ENCODE measurements at regions not wholly inside any gene's neighbourhood (a gene's known extent, or its start where the extent isn't known, plus 50 kb on each side); places are given as distances from the start of the nearest gene placed in this dataset.
"Not testable (repeated sequence)": the region's sequence is repeated elsewhere in the genome, so short reads cannot be mapped to it uniquely, and the experiment has no call there.

GRCh38 chr14:27305441-27305945, 707.7 kb upstream of the NOVA1 start:
- ChIA-PET CTCF (no interaction called here), POLR2A (no interaction called here)
- no peak overlapping the region for H3K4me3 ChIP-seq (ENCODE audit: low read depth, low read length)
- no peak overlapping the region for H3K27ac ChIP-seq (ENCODE audit: low read depth, low read length)
- peaks cover 23% of the 10 kb centered on the region for H3K9me3 ChIP-seq (ENCODE audit: control insufficient read depth, insufficient read depth, low read length)
- no peak for DNase-seq (ENCODE audit: low read depth, low spot score)
- H3K27me3 ChIP-seq (ENCODE audit: control insufficient read depth, insufficient read depth, low read length), result no peaks in the 10 kb centered on the region
- no peak for TF ChIP-seq CTCF (IDR thresholded peaks at IDR 0.05; ENCODE audit: low read depth, low read length)

- H3K27ac ChIP-seq (ENCODE audit: low read depth, low read length); POLR2A ChIA-PET; CTCF ChIA-PET; H3K27me3 ChIP-seq (ENCODE audit: control insufficient read depth, insufficient read depth, low read length); H3K4me3 ChIP-seq (ENCODE audit: low read depth, low read length); DNase-seq (ENCODE audit: low read depth, low spot score): not testable (repeated sequence)
- H3K9me3 ChIP-seq (ENCODE audit: control insufficient read depth, insufficient read depth, low read length), result peaks cover 15% of the 10 kb centered on the region
These were observed 714.9 kb upstream of the NOVA1 start for GRCh38 chr14:27312730-27313129.

GRCh38 chr14:27314231-27314630, 716.4 kb upstream of the NOVA1 start:
- Histone ChIP-seq H3K27me3 (ENCODE audit: control insufficient read depth, insufficient read depth, low read length) (no peaks in the 10 kb centered on the region), H3K27ac (ENCODE audit: low read depth, low read length) (no peak overlapping the region), H3K4me3 (ENCODE audit: low read depth, low read length) (no peak overlapping the region), H3K9me3 (ENCODE audit: control insufficient read depth, insufficient read depth, low read length) (peaks cover 13% of the 10 kb centered on the region)
- no peak for TF ChIP-seq CTCF (IDR thresholded peaks at IDR 0.05; ENCODE audit: low read depth, low read length)
- CTCF ChIA-PET, result no interaction called here
- no peak for DNase-seq (ENCODE audit: low read depth, low spot score)
- POLR2A ChIA-PET, result no interaction called here

- DNase-seq (ENCODE audit: low read depth, low spot score), result no peak
- Histone ChIP-seq H3K27me3 (ENCODE audit: control insufficient read depth, insufficient read depth, low read length) (no peaks in the 10 kb centered on the region), H3K27ac (ENCODE audit: low read depth, low read length) (no peak overlapping the region), H3K4me3 (ENCODE audit: low read depth, low read length) (no peak overlapping the region), H3K9me3 (ENCODE audit: control insufficient read depth, insufficient read depth, low read length) (peaks cover 10% of the 10 kb centered on the region)
- ChIA-PET CTCF (no interaction called here), POLR2A (no interaction called here)
- no peak for TF ChIP-seq CTCF (IDR thresholded peaks at IDR 0.05; ENCODE audit: low read depth, low read length)
These were observed 717.6 kb upstream of the NOVA1 start for GRCh38 chr14:27315477-27315876.

- Histone ChIP-seq H3K9me3 (ENCODE audit: control insufficient read depth, insufficient read depth, low read length) (peaks cover 10% of the 10 kb centered on the region), H3K27me3 (ENCODE audit: control insufficient read depth, insufficient read depth, low read length) (no peaks in the 10 kb centered on the region), H3K4me3 (ENCODE audit: low read depth, low read length) (no peak overlapping the region), H3K27ac (ENCODE audit: low read depth, low read length) (no peak overlapping the region)
- TF ChIP-seq CTCF (IDR thresholded peaks at IDR 0.05; ENCODE audit: low read depth, low read length), result no peak
- POLR2A ChIA-PET, result no interaction called here
- no peak for DNase-seq (ENCODE audit: low read depth, low spot score)
- CTCF ChIA-PET, result no interaction called here
These were observed 718.1 kb upstream of the NOVA1 start for GRCh38 chr14:27315947-27316346.
